HG03066 (cell line): ENCODE measurements at regions not wholly inside any gene's neighbourhood (a gene's known extent, or its start where the extent isn't known, plus 50 kb on each side); places are given as distances from the start of the nearest gene placed in this dataset.
"Not testable (repeated sequence)": the region's sequence is repeated elsewhere in the genome, so short reads cannot be mapped to it uniquely, and the experiment has no call there.

Source experiments
- ATAC-seq: cut with Tn5 transposase; IDR thresholded peaks from one replicate; pipeline ENCODE4 v1.9.1; 2021; ENCODE audit warnings: low read depth; ENCODE audit not compliant: unreplicated experiment

GRCh38 chr1:25134801-25135461 is 97.4 kb downstream of the SYF2 start:
- no peak for ATAC-seq

- ATAC-seq, result no peak
These were observed 98.0 kb downstream of the SYF2 start for GRCh38 chr1:25134307-25134706.

GRCh38 chr1:25131794-25132193 is 100.5 kb downstream of the SYF2 start:
- no peak for ATAC-seq

- ATAC-seq, result no peak
These were observed 101.4 kb downstream of the SYF2 start for GRCh38 chr1:25130895-25131294.

- no peak for ATAC-seq
These were observed 102.9 kb downstream of the SYF2 start for GRCh38 chr1:25129380-25129779.

GRCh38 chr1:25128121-25128621 is 104.1 kb downstream of the SYF2 start:
- ATAC-seq, result no peak

GRCh38 chr1:25126562-25126961 is 105.7 kb downstream of the SYF2 start:
- no peak for ATAC-seq

GRCh38 chr1:25123551-25123950 is 108.8 kb downstream of the SYF2 start:
- no peak for ATAC-seq

GRCh38 chr1:25122747-25123146 is 109.6 kb downstream of the SYF2 start:
- ATAC-seq, result no peak

GRCh38 chr1:25120281-25120680 is 112.0 kb downstream of the SYF2 start:
- no peak for ATAC-seq

GRCh38 chr1:25118546-25118945 is 113.8 kb downstream of the SYF2 start:
- no peak for ATAC-seq

- ATAC-seq, result no peak
These were observed 115.0 kb downstream of the SYF2 start for GRCh38 chr1:25117233-25117823.

GRCh38 chr1:25116832-25117231 is 115.5 kb downstream of the SYF2 start:
- ATAC-seq, result no peak

- not testable (repeated sequence) for ATAC-seq
These were observed 116.2 kb downstream of the SYF2 start for GRCh38 chr1:25116117-25116516.

- no peak for ATAC-seq
These were observed 118.6 kb downstream of the SYF2 start for GRCh38 chr1:25113731-25114130.

GRCh38 chr1:25113086-25113485 is 119.2 kb downstream of the SYF2 start:
- ATAC-seq, result no peak

- ATAC-seq, result no peak
These were observed 119.9 kb downstream of the SYF2 start for GRCh38 chr1:25112400-25112799.

- no peak for ATAC-seq
These were observed 120.6 kb downstream of the SYF2 start for GRCh38 chr1:25111706-25112105.

- no peak for ATAC-seq
These were observed 121.8 kb downstream of the SYF2 start for GRCh38 chr1:25110485-25110884.

GRCh38 chr1:25110036-25110435 is 122.3 kb downstream of the SYF2 start:
- no peak for ATAC-seq

- ATAC-seq, result no peak
These were observed 122.8 kb downstream of the SYF2 start for GRCh38 chr1:25109531-25109951.

- ATAC-seq, result no peak
These were observed 124.7 kb downstream of the SYF2 start for GRCh38 chr1:25107643-25108010.
